Type B pancreatic cell (in vitro differentiated cells): ENCODE measurements at regions not wholly inside any gene's neighbourhood (a gene's known extent, or its start where the extent isn't known, plus 50 kb on each side); places are given as distances from the start of the nearest gene placed in this dataset.

Experiments used
- DNase-seq: peaks from one replicate; pipeline ENCODE4 v3.0.0; 2021; ENCODE audit warnings: mixed read lengths; ENCODE audit not compliant: unreplicated experiment; ENCODE audit errors: extremely low spot score
- H3K27ac Mint-ChIP-seq: 2 replicates; pipeline ENCODE4 v1.8.0; 2021; ENCODE audit warnings: mild to moderate bottlenecking, mixed read lengths
- H3K27me3 Mint-ChIP-seq: 2 replicates; pipeline ENCODE4 v1.8.0; 2021; ENCODE audit warnings: mixed read lengths
- H3K36me3 Mint-ChIP-seq: 2 replicates; pipeline ENCODE4 v1.8.0; 2021; ENCODE audit warnings: mixed read lengths
- H3K4me1 Mint-ChIP-seq: one replicate; pipeline ENCODE4 v1.8.0; 2021; ENCODE audit warnings: mixed read lengths; ENCODE audit not compliant: unreplicated experiment
- H3K4me3 Mint-ChIP-seq: 2 replicates; pipeline ENCODE4 v1.8.0; 2021; ENCODE audit warnings: mild to moderate bottlenecking, mixed read lengths
- H3K9me3 Mint-ChIP-seq: 2 replicates; pipeline ENCODE4 v1.8.0; 2021; ENCODE audit warnings: mixed read lengths
- CTCF ChIP-seq: fragments of 200-600 bp; sonication (generic); conservative IDR thresholded peaks from 2 replicates; pipeline ENCODE4 v1.5.0; 2021; ENCODE audit warnings: antibody characterized with exemption, mild to moderate bottlenecking

GRCh38 chr6:40958738-40959137, 80.3 kb downstream of the UNC5CL start:
- TF ChIP-seq CTCF: no peak
- DNase-seq: no peak
- peaks cover 14% of the 10 kb centered on the region for H3K4me1 Mint-ChIP-seq
- H3K4me3 Mint-ChIP-seq: no peak overlapping the region
- H3K27me3 Mint-ChIP-seq: peaks cover 7% of the 10 kb centered on the region
- H3K36me3 Mint-ChIP-seq: no peaks in the 10 kb centered on the region
- H3K9me3 Mint-ChIP-seq: no peaks in the 10 kb centered on the region
- H3K27ac Mint-ChIP-seq: no peak overlapping the region

GRCh38 chr6:40957616-40958492, 81.2 kb downstream of the UNC5CL start:
- Mint-ChIP-seq H3K4me3 (no peak overlapping the region), H3K27me3 (peaks cover 7% of the 10 kb centered on the region), H3K36me3 (no peaks in the 10 kb centered on the region), H3K27ac (no peak overlapping the region), H3K9me3 (no peaks in the 10 kb centered on the region), H3K4me1 (peaks cover 14% of the 10 kb centered on the region)
- no peak for DNase-seq
- no peak for TF ChIP-seq CTCF

- Mint-ChIP-seq H3K4me1 (peaks cover 14% of the 10 kb centered on the region), H3K4me3 (no peak overlapping the region), H3K27ac (no peak overlapping the region), H3K36me3 (no peaks in the 10 kb centered on the region), H3K9me3 (no peaks in the 10 kb centered on the region), H3K27me3 (peaks cover 7% of the 10 kb centered on the region)
- no peak for TF ChIP-seq CTCF
- no peak for DNase-seq
Measured at GRCh38 chr6:40956936-40957335, 82.1 kb downstream of the UNC5CL start.

- TF ChIP-seq CTCF: no peak
- Mint-ChIP-seq H3K9me3 (no peaks in the 10 kb centered on the region), H3K27me3 (peaks cover 10% of the 10 kb centered on the region), H3K27ac (no peak overlapping the region), H3K4me3 (no peak overlapping the region), H3K4me1 (peaks cover 25% of the 10 kb centered on the region), H3K36me3 (no peaks in the 10 kb centered on the region)
- no peak for DNase-seq
Measured at GRCh38 chr6:40955178-40955545, 83.9 kb downstream of the UNC5CL start.

GRCh38 chr6:40954446-40955177, 84.4 kb downstream of the UNC5CL start:
- Mint-ChIP-seq H3K27me3 (peaks cover 10% of the 10 kb centered on the region), H3K27ac (no peak overlapping the region), H3K9me3 (no peaks in the 10 kb centered on the region), H3K4me1 (peaks cover 25% of the 10 kb centered on the region), H3K4me3 (no peak overlapping the region), H3K36me3 (no peaks in the 10 kb centered on the region)
- DNase-seq: no peak
- TF ChIP-seq CTCF: no peak
